Endometrium (tissue), 2 donors: ENCODE measurements at regions not wholly inside any gene's neighbourhood (a gene's known extent, or its start where the extent isn't known, plus 50 kb on each side); places are given as distances from the start of the nearest gene placed in this dataset.
"Not testable (repeated sequence)": the region's sequence is repeated elsewhere in the genome, so short reads cannot be mapped to it uniquely, and the experiment has no call there.

ENCODE experiments used
- FAIRE-seq: peaks from 2 replicates; lab custom pipeline; 2012; peaks lifted over from hg19 to GRCh38; lab: Jason Lieb, UNC
- donor health status: control.
- donor health status: control.

GRCh38 chr10:64430690-64431323, 909.6 kb downstream of the REEP3 start:
- FAIRE-seq, result no peak

DNA sequence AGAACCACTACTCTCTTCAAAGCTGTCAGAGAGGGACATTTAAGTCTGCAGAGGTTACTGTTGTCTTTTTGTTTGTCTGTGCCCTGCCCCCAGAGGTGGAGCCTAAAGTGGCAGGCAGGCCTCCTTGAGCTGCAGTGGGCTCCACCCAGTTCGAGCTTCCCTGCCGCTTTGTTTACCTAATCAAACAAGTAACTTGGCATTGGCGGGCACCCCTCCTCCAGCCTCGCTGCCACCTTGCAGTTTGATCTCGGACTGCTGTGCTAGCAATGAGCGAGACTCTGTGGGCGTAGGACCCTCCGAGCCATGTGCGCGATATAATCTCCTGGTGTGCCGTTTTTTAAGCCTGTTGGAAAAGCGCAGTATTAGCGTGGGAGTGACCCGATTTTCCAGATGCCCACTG, 920.7 kb downstream of the REEP3 start:
- FAIRE-seq, result not testable (repeated sequence)

DNA sequence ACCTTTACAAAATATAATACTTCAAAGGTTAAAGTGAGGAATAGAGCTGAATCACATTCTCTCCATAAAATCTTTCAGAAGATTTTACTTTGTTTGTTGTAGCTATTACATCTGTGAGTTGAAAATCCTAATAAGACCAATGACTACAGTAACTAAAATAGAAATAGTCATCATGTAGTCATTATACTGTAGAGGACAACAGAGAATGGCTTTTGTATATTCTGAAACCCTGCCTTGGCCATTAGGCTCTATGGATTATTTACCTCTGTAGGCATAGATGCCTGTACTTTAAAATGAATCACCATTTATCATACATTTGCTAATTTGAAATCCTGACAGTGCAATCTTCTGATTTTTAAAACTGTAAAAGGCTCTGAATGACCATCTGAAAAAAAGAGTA, 923.0 kb downstream of the REEP3 start:
- FAIRE-seq, result no peak

DNA sequence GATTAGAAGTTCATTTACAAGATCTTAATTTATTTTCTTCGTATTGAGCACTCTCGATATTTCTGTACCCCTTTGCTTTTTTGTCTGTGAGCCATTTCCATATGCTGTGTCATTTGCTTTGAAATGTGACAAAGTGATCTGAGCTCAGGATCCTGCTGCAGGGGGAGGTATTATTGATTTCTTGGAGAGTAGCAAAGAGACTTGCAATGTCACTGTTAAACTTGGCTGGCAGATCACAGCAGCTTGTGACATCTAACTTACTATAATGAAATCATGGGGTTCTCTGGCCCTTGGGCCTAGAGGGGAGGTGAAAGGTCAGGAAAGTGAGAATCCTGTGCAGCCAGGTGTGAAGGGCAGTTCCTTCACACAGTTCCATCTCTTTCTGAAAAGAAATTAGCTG, 923.4 kb downstream of the REEP3 start:
- no peak for FAIRE-seq

GRCh38 chr10:64449603-64450002, 928.4 kb downstream of the REEP3 start:
- no peak for FAIRE-seq

- no peak for FAIRE-seq
These were observed 929.1 kb downstream of the REEP3 start for GRCh38 chr10:64450312-64450711.

DNA sequence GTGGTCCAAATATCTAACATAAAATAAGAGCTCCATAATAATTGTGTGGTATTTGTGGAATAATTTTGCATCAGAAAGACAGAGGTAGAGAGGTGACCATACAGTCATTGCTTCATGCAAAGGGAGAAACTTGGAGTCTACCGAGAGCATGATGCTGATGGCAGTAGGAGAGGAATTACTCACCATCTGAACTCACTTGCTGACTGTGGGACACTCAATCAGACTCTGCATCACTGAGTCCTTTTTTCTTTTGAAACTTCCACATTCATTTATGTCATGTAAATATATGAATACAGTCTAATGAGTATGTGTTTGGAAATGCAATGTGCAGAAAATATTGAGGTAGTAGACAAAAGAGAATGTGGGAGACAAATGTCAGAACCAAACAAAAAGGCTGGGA, 933.8 kb downstream of the REEP3 start:
- FAIRE-seq, result no peak

DNA sequence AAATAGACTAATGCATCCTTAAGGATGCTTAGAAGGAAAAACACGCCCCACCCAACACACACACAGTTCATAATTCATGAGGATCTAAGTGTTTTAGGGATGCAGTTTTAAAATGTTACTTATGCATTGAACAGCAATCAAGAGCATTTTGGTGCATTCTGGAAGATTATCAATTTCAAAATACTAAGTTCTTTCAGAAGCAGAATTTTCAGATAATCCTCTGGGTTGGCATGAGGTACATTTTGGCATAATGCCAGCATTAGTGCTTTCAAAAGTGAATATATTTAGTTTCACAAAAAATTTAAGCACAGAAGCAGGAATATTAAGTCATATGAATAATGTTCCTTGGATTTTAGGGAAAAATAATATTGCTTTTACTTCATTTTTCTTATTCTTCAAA, 937.1 kb downstream of the REEP3 start:
- FAIRE-seq, result no peak

DNA sequence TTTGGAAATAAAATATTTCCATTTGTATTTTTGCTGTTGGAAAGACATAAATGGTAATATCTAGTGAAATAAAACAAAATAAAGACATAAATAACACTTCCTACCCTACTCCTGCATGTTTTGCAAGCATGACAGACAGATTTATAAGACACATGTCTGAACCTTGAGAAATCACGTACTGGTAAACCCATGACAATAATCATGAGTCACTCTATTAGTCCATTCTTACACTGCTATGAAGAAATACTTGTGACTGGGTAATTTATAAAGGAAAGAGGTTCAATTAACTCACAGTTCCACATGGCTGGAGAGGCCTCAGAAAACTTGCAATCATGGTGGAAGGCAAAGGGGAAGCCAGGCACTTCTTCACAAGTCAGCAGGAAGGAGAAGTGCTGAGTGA, 942.2 kb downstream of the REEP3 start:
- FAIRE-seq, result no peak

DNA sequence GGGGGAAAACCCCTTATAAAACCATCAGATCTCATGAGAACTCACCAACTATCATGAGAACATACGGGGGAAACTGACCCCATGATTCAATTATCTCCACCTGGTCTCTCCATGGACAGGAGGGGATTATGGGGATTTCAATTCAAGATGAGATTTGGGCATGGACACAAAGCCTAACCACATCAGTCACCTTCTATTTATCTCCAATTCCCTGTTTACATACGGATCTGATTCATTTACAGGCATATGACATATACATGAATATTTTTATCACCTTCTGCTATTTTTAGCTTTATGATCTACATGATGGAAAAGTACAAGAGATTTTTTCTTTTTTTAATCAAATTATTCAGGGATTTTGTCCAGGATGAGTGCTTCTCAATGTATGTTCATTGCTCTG, 944.5 kb downstream of the REEP3 start:
- no peak for FAIRE-seq

- no peak for FAIRE-seq
These were observed 947.0 kb downstream of the REEP3 start for GRCh38 chr10:64468219-64468618.

GRCh38 chr10:64476506-64476905, 955.3 kb downstream of the REEP3 start:
- FAIRE-seq, result no peak

DNA sequence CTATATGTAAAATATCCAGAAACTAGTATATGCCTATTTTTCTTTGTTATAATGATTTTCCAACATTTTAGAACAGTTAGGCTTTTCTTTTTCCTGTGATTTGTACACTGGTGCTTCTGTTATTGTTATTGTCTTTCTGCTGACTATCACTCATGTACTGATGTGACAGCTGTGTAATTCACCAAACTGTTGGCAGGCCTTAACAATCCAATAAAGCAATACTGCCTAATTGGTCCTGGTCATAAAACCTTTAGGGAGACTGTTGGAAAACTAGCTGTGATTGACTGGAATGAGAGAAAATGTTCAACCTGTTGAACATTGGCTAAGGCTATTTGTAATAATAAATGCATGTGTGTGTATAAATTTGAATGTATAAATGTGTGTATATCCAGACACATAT, 956.6 kb downstream of the REEP3 start:
- no peak for FAIRE-seq

GRCh38 chr10:64484811-64485330, 963.7 kb downstream of the REEP3 start:
- no peak for FAIRE-seq

DNA sequence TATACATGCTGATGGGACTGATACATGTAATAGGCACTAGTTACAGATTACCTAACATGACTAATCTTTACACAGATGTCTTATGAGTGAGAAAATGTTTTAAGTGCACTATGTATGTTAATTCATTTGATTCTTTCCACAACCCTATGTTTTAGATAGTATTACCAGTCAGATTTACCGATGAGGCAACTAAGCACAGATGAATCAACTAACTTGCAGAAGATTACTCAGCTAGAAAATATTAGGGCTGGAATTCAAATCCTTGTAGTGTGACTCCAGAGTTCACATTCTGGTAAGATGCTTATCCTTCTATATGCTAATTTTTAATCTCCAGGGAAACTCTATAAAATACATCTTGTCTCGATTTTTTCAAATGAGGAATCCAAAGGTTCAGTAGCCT, 964.9 kb downstream of the REEP3 start:
- no peak for FAIRE-seq

DNA sequence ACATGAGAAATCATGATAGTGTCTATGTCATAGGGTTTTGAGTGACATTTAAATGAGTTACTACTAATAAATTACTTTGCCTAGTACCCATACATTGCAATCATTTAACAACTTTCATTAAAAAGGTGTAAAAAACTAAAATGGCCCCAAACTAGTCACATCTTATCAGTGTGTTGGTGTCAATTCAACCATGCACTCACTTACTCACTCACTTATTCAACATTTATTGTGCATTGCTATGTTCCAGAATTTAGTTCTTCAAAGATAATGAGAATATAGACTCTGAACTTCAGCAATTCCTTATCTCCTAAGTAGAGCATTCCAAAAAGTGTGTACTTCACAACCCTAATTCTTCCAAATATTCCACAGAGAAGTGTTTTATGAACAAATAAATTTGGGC, 965.7 kb downstream of the REEP3 start:
- FAIRE-seq, result no peak

DNA sequence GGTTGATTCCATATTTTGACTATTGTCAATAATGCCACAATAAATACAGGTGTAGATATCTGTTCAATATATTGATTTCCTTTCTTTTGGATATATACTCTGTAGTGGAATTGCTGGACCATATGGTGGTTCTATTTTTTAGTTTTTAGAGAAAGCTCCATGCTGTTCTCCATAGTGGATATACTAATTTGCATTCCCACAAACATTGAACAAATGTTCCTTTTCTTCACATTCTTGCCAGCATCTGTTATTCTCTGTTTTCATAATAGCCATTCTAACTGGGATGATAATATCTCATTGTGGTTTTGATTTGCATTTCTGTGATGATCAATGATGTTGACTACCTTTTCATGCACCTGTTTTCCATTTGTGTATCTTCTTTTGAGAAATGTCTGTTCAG, 973.7 kb downstream of the REEP3 start:
- no peak for FAIRE-seq

DNA sequence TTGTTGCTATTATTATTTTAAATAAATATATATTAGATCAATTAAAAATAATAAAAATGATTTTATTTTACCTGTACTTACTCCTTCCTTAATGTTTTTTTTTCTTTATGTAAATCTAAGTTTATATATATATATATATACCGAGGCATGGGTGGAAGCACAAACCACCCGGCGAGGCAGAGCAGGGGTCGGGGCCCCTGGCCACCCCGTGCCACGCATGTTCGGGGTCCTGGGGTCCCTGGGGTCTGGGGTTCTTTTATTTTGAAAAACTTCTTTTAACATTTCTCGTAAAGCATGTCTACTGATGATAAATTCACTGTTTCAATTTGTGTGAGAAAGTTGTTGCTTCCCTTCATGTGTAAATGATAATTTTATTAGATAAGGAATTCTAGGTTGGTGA, 976.1 kb downstream of the REEP3 start:
- no peak for FAIRE-seq

- FAIRE-seq, result no peak
These were observed 980.6 kb downstream of the REEP3 start for GRCh38 chr10:64501807-64502206.

DNA sequence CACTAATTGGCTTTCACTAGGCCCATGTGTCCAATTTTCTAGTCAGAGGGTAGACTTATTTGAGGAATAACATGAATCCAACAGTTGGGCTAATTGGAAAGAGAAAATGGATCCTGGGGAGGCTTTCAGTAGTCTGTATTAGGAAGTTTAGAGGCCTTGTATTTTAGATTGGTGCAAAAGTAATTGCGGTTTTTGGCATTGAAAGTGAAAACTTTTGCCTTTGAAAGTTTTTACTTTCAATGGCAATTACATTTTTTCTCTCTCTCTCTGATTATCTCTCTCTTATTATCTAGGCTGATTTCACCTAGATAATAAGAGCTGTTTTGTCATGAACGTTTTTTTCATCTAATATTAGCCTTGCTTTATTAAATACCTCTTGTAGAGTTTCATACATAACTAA, 981.7 kb downstream of the REEP3 start:
- peak; percentile 35 for FAIRE-seq

DNA sequence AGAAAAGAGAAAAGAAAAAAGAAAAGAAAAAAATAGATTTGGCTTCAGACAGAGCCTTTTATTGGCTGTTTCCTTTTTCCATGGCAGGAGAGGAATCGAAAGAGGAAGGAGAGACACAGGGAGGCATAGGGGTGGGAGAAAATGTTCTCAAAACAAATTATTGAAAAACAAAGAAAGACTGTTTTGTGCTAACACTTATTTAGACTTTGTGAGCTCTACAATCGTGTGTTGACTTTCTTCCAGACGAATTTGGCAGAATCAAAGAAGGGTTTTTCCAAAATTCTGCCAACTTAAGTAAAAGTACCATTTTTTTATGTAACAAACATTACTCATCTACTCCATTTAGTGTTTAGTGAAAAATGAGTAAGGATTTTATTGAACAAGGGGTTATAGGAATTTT, 982.2 kb downstream of the REEP3 start:
- FAIRE-seq, result no peak

DNA sequence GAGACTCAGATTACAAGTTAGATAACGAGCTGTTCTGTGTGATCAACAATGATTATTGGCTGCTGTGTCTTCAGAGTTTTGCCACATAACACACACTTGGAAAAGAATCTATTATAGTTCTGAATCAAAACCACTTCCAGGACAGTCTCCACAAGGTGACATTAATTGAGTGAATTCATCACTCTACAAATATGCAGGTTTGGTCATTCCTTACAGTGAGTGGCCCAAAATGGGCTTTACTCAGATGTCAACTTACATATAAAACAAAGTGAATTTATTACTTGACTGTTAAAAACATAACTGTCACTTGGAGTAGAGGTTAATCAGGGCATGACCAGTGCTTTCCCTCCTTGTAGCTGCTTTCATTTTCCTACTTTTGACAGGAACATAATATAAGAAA, 984.3 kb downstream of the REEP3 start:
- no peak for FAIRE-seq

DNA sequence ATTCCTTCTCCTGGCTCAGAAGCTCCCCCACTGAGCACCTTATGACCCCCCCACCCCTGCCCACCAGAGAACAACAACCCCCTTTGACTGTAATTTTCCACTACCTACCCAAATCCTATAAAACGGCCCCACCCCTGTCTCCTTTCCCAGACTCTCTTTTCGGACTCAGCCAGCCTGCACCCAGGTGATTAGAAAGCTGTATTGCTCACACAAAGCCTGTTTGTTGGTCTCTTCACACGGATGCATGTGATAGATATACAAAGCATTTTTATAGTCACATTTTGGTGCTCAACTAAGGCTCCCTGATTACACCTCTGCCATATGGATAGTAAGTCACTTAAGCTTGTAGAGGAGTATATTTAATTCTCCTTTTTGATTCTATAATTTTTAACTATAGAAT, 985.8 kb downstream of the REEP3 start:
- FAIRE-seq, result no peak

GRCh38 chr10:64507651-64508028, 986.4 kb downstream of the REEP3 start:
- FAIRE-seq, result no peak
